ENCODE measurements at regions not wholly inside any gene's neighbourhood (a gene's known extent, or its start where the extent isn't known, plus 50 kb on each side); places are given as distances from the start of the nearest gene placed in this dataset.
A peak's percentile ranks its signal among the peaks of the same experiment; 100 is the strongest.
"Not testable (repeated sequence)": the region's sequence is repeated elsewhere in the genome, so short reads cannot be mapped to it uniquely, and the experiment has no call there.

DNA sequence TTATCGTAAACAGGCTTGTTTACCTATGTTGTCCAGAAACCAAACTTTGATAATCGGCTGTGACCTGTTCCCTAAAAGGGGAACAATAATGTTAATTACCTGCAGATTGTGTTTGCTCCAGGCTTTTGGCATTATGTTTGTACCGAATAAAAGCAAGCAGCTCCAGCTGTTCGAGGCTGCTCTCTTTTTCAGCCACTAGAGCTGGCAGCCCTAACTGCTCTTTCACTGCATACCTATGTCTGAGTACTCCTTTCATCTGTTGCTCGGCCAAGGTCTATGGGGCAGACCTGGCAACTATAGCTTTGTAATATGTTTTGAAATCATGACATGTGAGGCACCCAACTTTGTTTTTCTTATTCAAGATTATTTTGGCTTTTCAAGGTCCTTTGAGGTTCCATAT is 77.8 kb upstream of the EHBP1 start:
- Mint-ChIP-seq H3K9me3 (peaks cover 23% of the 10 kb centered on the region), H3K4me3 (no peak overlapping the region), H3K36me3 (ENCODE audit: low read depth) (no peaks in the 10 kb centered on the region), H3K27me3 (ENCODE audit: insufficient read depth) (no peaks in the 10 kb centered on the region), H3K4me1 (ENCODE audit: low read depth) (no peaks in the 10 kb centered on the region), H3K27ac (no peak overlapping the region)
- DNase-seq, result no peak
- TF ChIP-seq, protein P1, sequence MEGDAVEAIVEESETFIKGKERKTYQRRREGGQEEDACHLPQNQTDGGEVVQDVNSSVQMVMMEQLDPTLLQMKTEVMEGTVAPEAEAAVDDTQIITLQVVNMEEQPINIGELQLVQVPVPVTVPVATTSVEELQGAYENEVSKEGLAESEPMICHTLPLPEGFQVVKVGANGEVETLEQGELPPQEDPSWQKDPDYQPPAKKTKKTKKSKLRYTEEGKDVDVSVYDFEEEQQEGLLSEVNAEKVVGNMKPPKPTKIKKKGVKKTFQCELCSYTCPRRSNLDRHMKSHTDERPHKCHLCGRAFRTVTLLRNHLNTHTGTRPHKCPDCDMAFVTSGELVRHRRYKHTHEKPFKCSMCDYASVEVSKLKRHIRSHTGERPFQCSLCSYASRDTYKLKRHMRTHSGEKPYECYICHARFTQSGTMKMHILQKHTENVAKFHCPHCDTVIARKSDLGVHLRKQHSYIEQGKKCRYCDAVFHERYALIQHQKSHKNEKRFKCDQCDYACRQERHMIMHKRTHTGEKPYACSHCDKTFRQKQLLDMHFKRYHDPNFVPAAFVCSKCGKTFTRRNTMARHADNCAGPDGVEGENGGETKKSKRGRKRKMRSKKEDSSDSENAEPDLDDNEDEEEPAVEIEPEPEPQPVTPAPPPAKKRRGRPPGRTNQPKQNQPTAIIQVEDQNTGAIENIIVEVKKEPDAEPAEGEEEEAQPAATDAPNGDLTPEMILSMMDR (IDR thresholded peaks at IDR 0.05), result no peak

DNA sequence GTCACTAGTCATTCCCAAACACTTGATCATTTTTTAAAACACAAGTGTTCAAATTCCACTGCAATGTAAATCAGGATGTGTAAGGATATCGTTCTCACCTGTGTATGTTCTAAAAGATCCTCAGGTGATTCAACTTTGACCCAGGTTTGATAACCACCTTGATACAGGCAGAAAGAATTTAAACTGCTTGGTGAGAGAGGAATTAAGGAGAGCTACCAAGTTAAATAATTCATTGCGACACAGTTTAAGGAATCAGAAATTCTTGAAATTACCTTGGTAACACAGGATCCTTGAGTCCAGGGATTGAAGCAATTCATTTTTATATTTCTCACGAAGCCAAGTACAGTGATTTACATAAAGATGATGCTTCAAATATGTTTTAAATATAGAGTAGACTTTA is 80.7 kb upstream of the EHBP1 start:
- H3K4me1 Mint-ChIP-seq (ENCODE audit: low read depth), result no peaks in the 10 kb centered on the region
- DNase-seq, result no peak
- H3K27me3 Mint-ChIP-seq (ENCODE audit: insufficient read depth), result peaks cover 5% of the 10 kb centered on the region; the same call in 1 of the 2 replicates
- H3K27ac Mint-ChIP-seq, result no peak overlapping the region
- TF ChIP-seq, protein P1 (IDR thresholded peaks at IDR 0.05), result no peak
- no peak overlapping the region for H3K4me3 Mint-ChIP-seq
- peaks cover 6% of the 10 kb centered on the region; the same call in 1 of the 2 replicates for H3K9me3 Mint-ChIP-seq
- H3K36me3 Mint-ChIP-seq (ENCODE audit: low read depth), result no peaks in the 10 kb centered on the region

DNA sequence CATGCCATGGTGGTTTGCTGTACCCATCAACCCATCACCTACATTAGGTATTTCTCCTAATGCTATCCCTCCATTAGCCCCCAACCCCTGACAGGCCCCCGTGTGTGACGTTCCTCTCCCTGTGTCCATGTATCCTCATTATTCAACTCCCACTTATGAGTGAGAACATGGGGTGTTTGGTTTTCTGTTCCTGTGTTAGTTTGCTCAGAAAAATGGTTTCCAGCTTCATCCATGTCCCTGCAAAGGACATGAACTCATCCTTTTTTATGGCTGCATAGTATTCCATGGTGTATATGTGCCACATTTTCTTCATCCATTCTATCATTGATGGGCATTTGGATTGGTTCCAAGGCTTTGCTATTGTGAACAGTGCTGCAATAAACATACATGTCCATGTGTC is 89.0 kb upstream of the EHBP1 start:
- DNase-seq; H3K27ac Mint-ChIP-seq; H3K4me3 Mint-ChIP-seq; H3K27me3 Mint-ChIP-seq (ENCODE audit: insufficient read depth); H3K36me3 Mint-ChIP-seq (ENCODE audit: low read depth); H3K4me1 Mint-ChIP-seq (ENCODE audit: low read depth): not testable (repeated sequence)
- H3K9me3 Mint-ChIP-seq, result peaks cover 18% of the 10 kb centered on the region

DNA sequence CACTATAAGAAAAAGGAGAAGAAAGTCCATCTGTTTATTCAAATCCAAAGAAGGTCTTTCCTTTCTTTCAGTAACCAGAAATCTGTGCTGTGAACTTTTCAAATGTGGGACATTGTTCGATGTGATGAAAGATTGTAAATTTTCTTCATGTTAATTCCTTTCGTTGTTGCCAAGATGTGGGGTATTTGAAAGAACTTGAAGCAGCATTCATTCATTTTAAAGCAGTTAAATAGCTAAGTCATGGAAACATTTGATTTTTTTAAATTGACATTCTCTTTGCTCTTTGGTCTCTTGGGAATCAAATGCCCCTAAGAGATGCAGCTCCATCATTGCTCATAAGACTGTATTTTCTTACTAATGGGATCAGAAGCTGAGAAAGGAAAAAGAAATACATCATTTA is 93.7 kb upstream of the EHBP1 start:
- peaks cover 1% of the 10 kb centered on the region; the same call in 1 of the 2 replicates for H3K36me3 Mint-ChIP-seq (ENCODE audit: low read depth)
- H3K4me1 Mint-ChIP-seq (ENCODE audit: low read depth), result no peaks in the 10 kb centered on the region; the same call in 1 of the 2 replicates
- H3K4me3 Mint-ChIP-seq, result no peak overlapping the region
- peaks cover 3% of the 10 kb centered on the region; the same call in 1 of the 2 replicates for H3K9me3 Mint-ChIP-seq
- H3K27me3 Mint-ChIP-seq (ENCODE audit: insufficient read depth), result no peaks in the 10 kb centered on the region
- DNase-seq, result no peak
- TF ChIP-seq, protein P1 (IDR thresholded peaks at IDR 0.05), result no peak
- no peak overlapping the region for H3K27ac Mint-ChIP-seq

DNA sequence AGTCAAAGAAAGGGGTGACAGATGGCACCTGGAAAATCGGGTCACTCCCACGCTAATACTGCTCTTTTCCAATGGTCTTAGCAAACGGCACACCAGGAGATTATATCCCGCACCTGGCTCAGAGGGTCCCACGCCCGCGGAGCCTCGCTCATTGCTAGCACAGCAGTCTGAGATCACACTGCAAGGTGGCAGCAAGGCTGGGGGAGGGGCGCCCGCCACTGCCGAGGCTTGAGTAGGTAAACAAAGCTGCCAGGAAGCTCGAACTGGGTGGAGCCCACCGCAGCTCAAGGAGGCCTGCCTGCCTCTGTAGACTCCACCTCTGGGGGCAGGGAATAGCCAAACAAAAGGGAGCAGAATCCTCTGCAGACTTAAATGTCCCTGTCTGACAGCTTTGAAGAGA is 99.5 kb upstream of the TMEM17 start:
- not testable (repeated sequence) for DNase-seq; H3K36me3 Mint-ChIP-seq (ENCODE audit: low read depth); H3K27ac Mint-ChIP-seq; H3K4me3 Mint-ChIP-seq; H3K27me3 Mint-ChIP-seq (ENCODE audit: insufficient read depth); H3K9me3 Mint-ChIP-seq
- peaks cover 12% of the 10 kb centered on the region for H3K4me1 Mint-ChIP-seq (ENCODE audit: low read depth)

DNA sequence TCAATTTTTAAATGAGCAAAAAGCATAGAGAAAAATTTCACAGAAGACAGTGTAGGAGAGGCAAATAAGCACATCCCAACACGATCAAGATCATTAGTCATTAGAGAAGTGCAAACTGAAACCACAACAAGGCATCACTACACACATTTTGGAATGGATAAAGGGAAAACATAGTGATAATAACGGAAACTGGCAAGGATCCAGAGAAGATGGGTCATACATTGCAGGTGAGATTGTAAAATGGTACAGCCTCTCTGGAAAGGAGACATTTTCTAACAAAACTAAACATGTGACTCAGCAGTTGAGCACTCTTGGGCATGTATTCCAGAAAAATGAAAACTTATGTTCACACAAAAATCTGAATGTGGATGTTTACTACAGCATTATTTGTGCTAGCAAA is 98.3 kb upstream of the TMEM17 start:
- Mint-ChIP-seq H3K4me1 (ENCODE audit: low read depth) (peaks cover 12% of the 10 kb centered on the region), H3K27me3 (ENCODE audit: insufficient read depth) (no peaks in the 10 kb centered on the region; the same call in 1 of the 2 replicates), H3K36me3 (ENCODE audit: low read depth) (peaks cover 8% of the 10 kb centered on the region; the same call in 1 of the 2 replicates), H3K27ac (no peak overlapping the region), H3K9me3 (peaks cover 8% of the 10 kb centered on the region; the same call in 1 of the 2 replicates), H3K4me3 (no peak overlapping the region)
- peak; percentile 12 for DNase-seq
- TF ChIP-seq, protein P1 (IDR thresholded peaks at IDR 0.05), result no peak

All from HFFc6 (cell line).